Activated CD4-positive, alpha-beta T cell treated with anti-CD3 and anti-CD28 coated beads, Interleukin-2, amount 10 ng/mL, durations not matched to agents 7 days and 5 days (primary cell): ENCODE measurements at regions not wholly inside any gene's neighbourhood (a gene's known extent, or its start where the extent isn't known, plus 50 kb on each side); places are given as distances from the start of the nearest gene placed in this dataset.
"Not testable (repeated sequence)": the region's sequence is repeated elsewhere in the genome, so short reads cannot be mapped to it uniquely, and the experiment has no call there.

Source experiments
- CTCF ChIA-PET: fragments of 350-600 bp; sonication (Branson Sonifier 250); formaldehyde crosslinking; loops from one replicate; lab custom pipeline; 2021; ENCODE audit warnings: antibody characterized with exemption; lab: Charles Lee
- POLR2A ChIA-PET: fragments of 350-600 bp; sonication (Branson Sonifier 250); formaldehyde crosslinking; loops from one replicate; lab custom pipeline; 2021; ENCODE audit warnings: antibody characterized with exemption; lab: Charles Lee
- DNase-seq: peaks from one replicate; pipeline ENCODE4 v3.0.0-alpha.2; 2020
- H3K27ac Mint-ChIP-seq: one replicate; pipeline ENCODE4 v1.8.0; 2021; ENCODE audit warnings: mild to moderate bottlenecking, moderate library complexity, mixed read lengths
- H3K27me3 Mint-ChIP-seq: one replicate; pipeline ENCODE4 v1.8.0; 2021; ENCODE audit warnings: mixed read lengths
- H3K36me3 Mint-ChIP-seq: one replicate; pipeline ENCODE4 v1.8.0; 2021; ENCODE audit warnings: low read depth, mixed read lengths
- H3K4me1 Mint-ChIP-seq: one replicate; pipeline ENCODE4 v1.8.0; 2021; ENCODE audit warnings: mixed read lengths
- H3K4me3 Mint-ChIP-seq: one replicate; pipeline ENCODE4 v1.8.0; 2021; ENCODE audit warnings: mild to moderate bottlenecking, moderate library complexity, mixed read lengths
- H3K9me3 Mint-ChIP-seq: one replicate; pipeline ENCODE4 v1.8.0; 2021; ENCODE audit warnings: mixed read lengths

DNA sequence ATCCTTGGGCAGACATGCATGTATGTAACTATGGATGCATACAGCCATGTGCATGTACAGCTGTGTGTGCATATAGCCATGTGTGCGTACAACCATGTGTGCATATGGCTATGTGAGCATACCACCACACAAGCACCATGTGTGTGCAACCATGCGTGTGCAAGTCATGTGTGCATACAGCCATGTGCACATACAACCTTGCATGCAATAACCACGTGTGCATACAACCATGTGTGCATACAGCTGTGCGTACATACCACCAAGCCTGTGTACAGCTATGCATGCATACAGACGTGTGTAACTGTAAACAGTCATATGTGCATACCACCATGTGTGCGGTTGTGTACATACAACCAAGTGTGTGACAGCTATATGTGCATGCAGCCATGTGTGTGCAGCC, 186.4 kb downstream of the LAT start:
- H3K4me1 Mint-ChIP-seq, POLR2A ChIA-PET, H3K4me3 Mint-ChIP-seq, H3K27ac Mint-ChIP-seq, H3K9me3 Mint-ChIP-seq, H3K27me3 Mint-ChIP-seq, CTCF ChIA-PET, DNase-seq: not testable (repeated sequence)
- H3K36me3 Mint-ChIP-seq = peaks cover 12% of the 10 kb centered on the region

GRCh38 chr16:29170393-29171119, 185.7 kb downstream of the LAT start:
- H3K27me3 Mint-ChIP-seq = not testable (repeated sequence)
- peaks cover 12% of the 10 kb centered on the region for H3K36me3 Mint-ChIP-seq

DNA sequence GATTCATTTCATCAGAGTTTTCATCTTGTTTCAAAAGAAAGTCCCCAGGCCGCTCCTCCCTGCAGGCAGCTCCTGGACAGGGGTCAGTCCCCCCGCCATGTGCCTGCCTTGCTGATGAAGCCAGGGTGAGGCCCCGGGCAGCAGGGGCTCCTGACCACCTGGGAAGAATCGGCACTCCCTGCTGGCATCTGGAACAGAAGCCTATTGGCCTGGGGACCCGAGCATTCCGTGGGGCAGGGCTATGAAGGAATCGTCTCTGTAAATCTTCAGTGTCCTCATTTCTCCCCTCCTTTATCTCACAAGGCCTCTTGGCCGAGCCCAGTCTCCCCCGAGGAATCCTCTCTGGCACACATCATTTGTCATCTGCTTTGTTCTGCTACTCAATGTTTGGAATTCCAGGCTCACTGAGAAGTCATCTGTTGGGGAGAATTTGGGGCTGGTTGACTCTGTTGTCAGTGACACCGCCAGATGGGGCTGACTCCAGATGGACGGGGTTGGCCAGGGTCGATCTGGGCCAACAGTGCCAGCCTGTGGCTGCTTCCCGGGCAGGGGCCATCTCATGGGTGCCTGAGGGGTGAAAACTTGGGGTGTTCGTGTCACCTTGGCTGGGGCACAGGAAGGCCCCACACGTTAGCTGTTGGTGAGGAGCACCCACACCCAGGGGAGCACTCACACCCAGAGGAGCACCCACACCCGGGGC, 184.6 kb downstream of the LAT start:
- H3K9me3 Mint-ChIP-seq, H3K4me1 Mint-ChIP-seq, H3K27me3 Mint-ChIP-seq: not testable (repeated sequence)

More at GRCh38 chr16:29170393-29171119, 185.7 kb downstream of the LAT start:
- DNase-seq, POLR2A ChIA-PET, H3K4me1 Mint-ChIP-seq, H3K27ac Mint-ChIP-seq, H3K4me3 Mint-ChIP-seq, CTCF ChIA-PET, H3K9me3 Mint-ChIP-seq: not testable (repeated sequence)

DNA sequence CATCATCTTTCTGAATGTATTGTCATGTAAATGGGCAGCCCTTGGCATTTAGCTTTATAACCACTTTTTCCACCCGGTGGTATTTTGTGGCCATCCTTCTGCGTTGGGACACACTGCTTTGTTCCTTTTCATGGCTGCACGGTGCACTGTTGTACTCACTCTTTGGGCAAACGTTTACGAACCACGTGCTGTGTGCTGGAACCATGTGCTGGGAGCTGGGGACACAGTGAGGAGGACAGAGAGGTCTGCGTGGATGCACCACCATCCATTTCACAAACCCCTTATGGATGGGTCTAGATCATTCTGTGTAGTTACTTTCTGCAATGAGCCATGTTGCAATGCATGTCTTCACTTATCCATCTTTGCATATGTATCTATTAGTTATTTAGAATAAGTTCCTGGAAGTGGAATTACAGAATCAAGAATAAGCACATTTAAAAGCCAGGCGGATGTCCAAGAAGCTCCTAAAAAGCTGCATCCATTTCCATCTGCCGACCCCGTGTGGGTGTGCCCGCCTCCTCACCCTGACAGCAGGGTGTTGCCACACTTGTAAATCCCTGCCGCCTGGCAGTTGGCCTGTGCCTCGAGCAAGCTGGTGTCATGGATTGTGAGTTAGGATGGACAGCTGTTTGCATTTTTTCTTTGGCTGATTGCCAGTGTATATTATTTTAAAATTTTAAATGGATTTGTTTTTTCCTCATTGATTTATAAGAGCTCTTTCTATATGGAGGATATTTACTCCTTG, 183.8 kb downstream of the LAT start:
- H3K4me1 Mint-ChIP-seq, H3K4me3 Mint-ChIP-seq, H3K9me3 Mint-ChIP-seq, POLR2A ChIA-PET, H3K27me3 Mint-ChIP-seq, H3K27ac Mint-ChIP-seq, DNase-seq: not testable (repeated sequence)
- peaks cover 12% of the 10 kb centered on the region for H3K36me3 Mint-ChIP-seq
- CTCF ChIA-PET = interaction anchor here (1.4 kb wide), 1 partner anchor 11 kb away, joined by 3 read pairs; no protein-coding TSS in a partner anchor

More for the DNA sequence above, 184.6 kb downstream of the LAT start:
- DNase-seq, POLR2A ChIA-PET, H3K4me3 Mint-ChIP-seq, H3K27ac Mint-ChIP-seq: not testable (repeated sequence)
- peaks cover 12% of the 10 kb centered on the region for H3K36me3 Mint-ChIP-seq
- CTCF ChIA-PET = interaction anchor here (1.4 kb wide), 1 partner anchor 10 kb away, joined by 3 read pairs; no protein-coding TSS in a partner anchor

- POLR2A ChIA-PET, H3K27ac Mint-ChIP-seq, DNase-seq, H3K27me3 Mint-ChIP-seq, CTCF ChIA-PET, H3K36me3 Mint-ChIP-seq, H3K9me3 Mint-ChIP-seq, H3K4me1 Mint-ChIP-seq, H3K4me3 Mint-ChIP-seq: not testable (repeated sequence)
These were observed 179.7 kb downstream of the LAT start for GRCh38 chr16:29164442-29165089.

DNA sequence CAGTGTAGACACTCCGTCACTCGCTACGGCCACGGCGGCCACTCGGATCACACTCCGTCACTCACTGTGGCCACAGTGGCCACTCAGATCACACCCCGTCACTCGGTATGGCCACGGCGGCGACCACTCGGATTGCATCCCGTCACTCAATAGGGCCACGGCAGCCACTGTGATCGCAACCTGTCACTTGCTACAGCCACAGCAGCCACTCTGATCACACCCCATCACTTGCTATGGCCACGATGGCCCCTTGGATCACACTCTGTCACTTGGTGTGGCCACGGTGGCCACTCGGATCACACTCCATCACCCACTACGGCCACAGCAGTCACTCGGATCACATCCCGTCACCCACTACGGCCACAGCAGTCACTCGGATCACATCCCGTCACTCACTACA, 175.3 kb downstream of the LAT start:
- H3K36me3 Mint-ChIP-seq, CTCF ChIA-PET, H3K9me3 Mint-ChIP-seq, H3K27me3 Mint-ChIP-seq, DNase-seq, H3K4me3 Mint-ChIP-seq, POLR2A ChIA-PET, H3K27ac Mint-ChIP-seq: not testable (repeated sequence)
- peaks cover 32% of the 10 kb centered on the region for H3K4me1 Mint-ChIP-seq

- CTCF ChIA-PET, H3K27me3 Mint-ChIP-seq, H3K4me3 Mint-ChIP-seq, H3K27ac Mint-ChIP-seq, H3K9me3 Mint-ChIP-seq, H3K36me3 Mint-ChIP-seq, POLR2A ChIA-PET, DNase-seq: not testable (repeated sequence)
- H3K4me1 Mint-ChIP-seq = peaks cover 37% of the 10 kb centered on the region
These were observed 174.8 kb downstream of the LAT start for GRCh38 chr16:29159603-29160002.

- peaks cover 46% of the 10 kb centered on the region for H3K4me1 Mint-ChIP-seq
- peaks cover 4% of the 10 kb centered on the region for H3K36me3 Mint-ChIP-seq
- no peaks in the 10 kb centered on the region for H3K9me3 Mint-ChIP-seq
- no peak overlapping the region for H3K4me3 Mint-ChIP-seq
- ChIA-PET CTCF (no interaction called here), POLR2A (no interaction called here)
- H3K27ac Mint-ChIP-seq = no peak overlapping the region
- DNase-seq = no peak
- no peaks in the 10 kb centered on the region for H3K27me3 Mint-ChIP-seq
These were observed 173.9 kb downstream of the LAT start for GRCh38 chr16:29158785-29159184.

DNA sequence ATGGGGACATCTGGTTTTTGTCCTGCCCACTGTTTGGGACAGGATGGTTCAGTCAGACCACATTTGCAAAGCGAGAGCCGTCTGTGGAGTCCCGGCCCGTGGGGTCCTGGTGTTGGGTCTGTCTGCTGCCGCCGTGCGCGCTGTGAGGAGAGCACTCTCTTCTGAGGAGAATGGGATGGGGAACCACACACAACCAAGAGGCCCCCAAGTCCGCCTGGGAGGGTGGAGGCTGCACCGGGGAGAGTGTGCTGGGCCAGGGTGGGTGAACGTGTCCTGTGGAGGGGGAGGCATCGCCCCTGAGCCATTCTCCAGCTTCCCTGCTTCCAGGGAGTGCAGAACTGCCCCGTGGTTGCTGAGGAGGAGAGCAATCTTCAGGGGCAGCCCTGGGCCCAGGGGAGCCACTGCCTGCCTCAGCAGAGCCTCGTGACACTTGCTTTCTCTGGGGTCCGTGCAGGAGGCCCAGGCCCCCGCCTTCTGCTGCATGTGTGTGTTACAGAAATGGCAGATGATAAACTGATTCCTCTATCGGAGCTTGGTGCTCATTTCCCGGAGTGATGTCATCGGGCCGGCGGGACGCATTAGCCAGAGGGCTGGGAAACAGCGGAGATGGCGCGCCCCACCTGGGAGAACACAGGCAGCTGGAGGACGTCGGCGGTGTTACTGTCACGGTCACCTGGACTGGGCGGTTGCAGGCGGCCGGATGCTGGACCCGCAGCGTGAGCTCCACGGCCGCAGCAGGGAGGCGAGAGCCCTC, 173.4 kb downstream of the LAT start:
- POLR2A ChIA-PET = not testable (repeated sequence)

GRCh38 chr16:29157051-29157923, 172.4 kb downstream of the LAT start:
- H3K4me3 Mint-ChIP-seq = peak overlapping the region; percentile 10
- DNase-seq = peak; percentile 56
- peak overlapping the region; percentile 93 for H3K27ac Mint-ChIP-seq
- H3K27me3 Mint-ChIP-seq, H3K9me3 Mint-ChIP-seq, POLR2A ChIA-PET, H3K36me3 Mint-ChIP-seq, CTCF ChIA-PET: not testable (repeated sequence)
- H3K4me1 Mint-ChIP-seq = peaks cover 53% of the 10 kb centered on the region

More for the DNA sequence above, 173.4 kb downstream of the LAT start:
- Mint-ChIP-seq H3K4me1 (peaks cover 47% of the 10 kb centered on the region), H3K27ac (peak overlapping the region; percentile 93)
- CTCF ChIA-PET, DNase-seq, H3K9me3 Mint-ChIP-seq, H3K4me3 Mint-ChIP-seq, H3K27me3 Mint-ChIP-seq, H3K36me3 Mint-ChIP-seq: not testable (repeated sequence)

GRCh38 chr16:29156511-29156910, 171.7 kb downstream of the LAT start:
- peaks cover 4% of the 10 kb centered on the region for H3K36me3 Mint-ChIP-seq
- no peaks in the 10 kb centered on the region for H3K27me3 Mint-ChIP-seq
- peaks cover 56% of the 10 kb centered on the region for H3K4me1 Mint-ChIP-seq
- H3K27ac Mint-ChIP-seq = peak overlapping the region; percentile 93
- ChIA-PET CTCF (no interaction called here), POLR2A (no interaction called here)
- no peak overlapping the region for H3K4me3 Mint-ChIP-seq
- no peak for DNase-seq
- H3K9me3 Mint-ChIP-seq = no peaks in the 10 kb centered on the region
